Spleen (tissue), 11 donors: ENCODE measurements at regions not wholly inside any gene's neighbourhood (a gene's known extent, or its start where the extent isn't known, plus 50 kb on each side); places are given as distances from the start of the nearest gene placed in this dataset.

Experiments used
- DNase-seq: peaks from one replicate; pipeline ENCODE4 v3.0.0-alpha.2; 2020
- H3K27ac ChIP-seq, 8 donors: fragments of 200-600 bp; sonication (generic) in 7 of 8; 1 replicate in 4 of 8; 2 replicates in 4 of 8; pipeline versions ENCODE4 v1.5.0 to v1.8.0; 2016 to 2021; ENCODE audit warnings: inconsistent platforms in 4 of 8, mild to moderate bottlenecking in 4 of 8, moderate library complexity in 1 of 8
- H3K27me3 ChIP-seq, 7 donors: fragments of 200-600 bp; sonication (generic) in 6 of 7; replicated peaks in 1 of 7; 1 replicate in 4 of 7; 2 replicates in 3 of 7; pipeline versions ENCODE4 v1.5.0 to v1.8.0; 2016 to 2021; ENCODE audit warnings: inconsistent platforms in 3 of 7, mild to moderate bottlenecking in 1 of 7
- H3K36me3 ChIP-seq, 6 donors: fragments of 200-600 bp; sonication (generic) in 5 of 6; 1 replicate in 4 of 6; 2 replicates in 2 of 6; pipeline versions ENCODE4 v1.5.0 to v1.8.0; 2016 to 2021; ENCODE audit warnings: inconsistent platforms in 2 of 6
- H3K4me1 ChIP-seq, 6 donors: fragments of 200-600 bp; sonication (generic) in 5 of 6; 1 replicate in 3 of 6; 2 replicates in 3 of 6; pipeline versions ENCODE4 v1.5.0 to v1.8.0; 2016 to 2021; ENCODE audit warnings: inconsistent platforms in 3 of 6
- H3K4me3 ChIP-seq, 8 donors: fragments of 200-600 bp; sonication (generic) in 7 of 8; 1 replicate in 4 of 8; 2 replicates in 4 of 8; pipeline versions ENCODE4 v1.5.0 to v1.8.0; 2016 to 2021; ENCODE audit warnings: inconsistent platforms in 4 of 8, mild to moderate bottlenecking in 4 of 8, moderate library complexity in 2 of 8
- H3K9me3 ChIP-seq, 8 donors: fragments of 200-600 bp; sonication (generic) in 7 of 8; 1 replicate in 4 of 8; 2 replicates in 4 of 8; pipeline versions ENCODE4 v1.5.0 to v1.8.0; 2016 to 2021; ENCODE audit warnings: inconsistent platforms in 4 of 8
- POLR2A ChIP-seq, 3 donors: fragments of 450-650 bp; IDR thresholded peaks; one replicate each; pipeline ENCODE4 v1.5.1; 2017; ENCODE audit warnings: antibody characterized with exemption in 3 of 3, mild to moderate bottlenecking in 1 of 3
- POLR2AphosphoS5 ChIP-seq, 3 donors: sonication (generic); formaldehyde crosslinking; IDR thresholded peaks; one replicate each; pipeline ENCODE4 v1.5.1; 2017; ENCODE audit warnings: antibody characterized with exemption in 3 of 3
- WGBS, 5 donors: extraction: QIAGEN DNeasy Blood & Tissue Kit in 3 of 5; methylation state at CpG; one replicate each; pipeline versions ENCODE4 v1.1.5 to v1.1.7; 2013 to 2018; 5-methylcytosine and 5-hydroxymethylcytosine counted together
- intact Hi-C: fragments of 100-400 bp; cut with DNase I; formaldehyde crosslinking; loops from one replicate; pipeline ENCODE4 v1.15.0; 2023; ENCODE audit warnings: low total_unique reads
- TF ChIP-seq, protein P1 (sequence below), 11 experiments: fragments of 200-600 bp in 7 of 11; fragments of 450-650 bp in 4 of 11; sonication (generic) in 4 of 11; IDR thresholded peaks in 8 of 11; conservative IDR thresholded peaks in 3 of 11; 1 replicate in 7 of 11; 2 replicates in 4 of 11; pipeline versions ENCODE4 v1.4.0 to v1.8.0; 2016 to 2021; ENCODE audit warnings: antibody characterized with exemption in 11 of 11, inconsistent platforms in 4 of 11, mild to moderate bottlenecking in 1 of 11
- donor health status: healthy with polysubstance abuse.
- donor health status: DM: no; HTN: no; CAD: no; lungs with moderate emphysema.
- donor health status: DM: no; HTN: no; CAD: no.
- donor health status: Bipolar disorder and iron deficiency.
- donor health status: healthy.
- donor health status: DM: no; HTN: no; CAD: no.
- donor health status: DM: yes; HTN: yes; CAD: no.

DNA sequence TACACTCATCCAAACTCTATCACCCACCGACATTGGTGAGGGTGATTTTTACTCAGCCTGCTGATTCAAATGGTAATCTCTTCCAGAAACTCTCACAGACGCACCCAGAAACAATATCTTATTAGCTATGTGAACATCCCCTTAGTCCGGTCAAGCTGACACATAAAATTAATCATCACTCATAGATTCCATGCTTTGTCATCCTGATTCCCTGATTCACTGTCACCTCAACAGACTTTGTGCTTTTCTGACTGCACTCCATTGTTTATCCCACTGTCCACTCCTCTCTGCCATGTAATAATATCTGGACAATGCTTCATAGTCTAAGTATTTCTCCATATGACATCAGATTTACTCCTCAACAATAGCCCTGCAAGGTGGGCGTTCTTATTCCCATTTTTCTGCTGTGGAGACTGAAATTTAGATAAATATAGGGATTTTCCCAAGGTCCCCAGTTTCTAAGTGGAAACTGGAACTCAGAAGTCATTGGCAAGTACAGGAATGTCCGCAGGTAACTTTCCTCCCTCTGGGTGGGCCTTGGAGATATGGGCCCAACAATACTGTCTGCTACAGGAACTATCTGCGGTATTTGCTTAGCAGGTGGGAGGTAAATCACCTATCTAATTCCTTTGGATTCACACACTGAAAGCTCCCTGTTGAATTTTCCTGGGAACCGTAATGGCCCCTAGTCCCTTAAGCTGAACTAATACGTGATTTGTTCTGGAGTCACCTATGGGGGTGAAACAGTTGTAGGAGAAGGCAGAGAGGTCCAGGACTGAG, 228.6 kb upstream of the BCOR start:
- no peak overlapping the region for H3K27ac ChIP-seq
- WGBS, 5 donors: 77 to 96% (median 87%) methylated on average over 7 to 8 of the region's 8 CpGs
- intact Hi-C loops: no loop called here
- DNase-seq: no peak
- TF ChIP-seq POLR2A (IDR thresholded peaks at IDR 0.05): no peak
- TF ChIP-seq POLR2AphosphoS5 (IDR thresholded peaks at IDR 0.05): no peak
- H3K36me3 ChIP-seq: no peaks in the 10 kb centered on the region
- no peaks in the 10 kb centered on the region for H3K4me1 ChIP-seq
- H3K4me3 ChIP-seq: no peak overlapping the region
- peaks cover 0 to 4% (median 0%) of the 10 kb centered on the region in 7 donors for H3K27me3 ChIP-seq
- peaks cover 0 to 4% (median 0%) of the 10 kb centered on the region in 8 donors for H3K9me3 ChIP-seq

DNA sequence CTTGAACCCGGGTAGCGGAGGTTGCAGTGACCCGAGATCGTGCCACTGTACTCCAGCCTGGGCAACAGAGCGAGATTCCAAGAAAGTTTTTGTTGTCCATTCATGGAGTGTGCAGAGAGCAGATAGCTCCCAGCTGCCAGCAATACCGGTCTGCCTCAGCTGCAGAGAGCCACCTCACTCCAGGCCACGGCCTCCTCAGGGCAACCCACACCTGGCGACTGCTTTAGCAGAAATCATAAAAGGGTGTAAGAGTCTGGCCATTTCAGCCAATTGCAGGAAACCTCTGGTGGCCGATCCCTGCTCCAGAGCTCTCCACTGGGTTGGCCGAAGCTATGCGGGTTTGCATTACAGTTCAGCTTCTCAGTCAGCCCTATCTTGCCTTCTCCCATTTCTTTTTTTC, 227.4 kb upstream of the BCOR start:
- Histone ChIP-seq H3K4me1 (no peaks in the 10 kb centered on the region), H3K9me3 (peaks cover 0 to 16% (median 0%) of the 10 kb centered on the region in 8 donors), H3K27me3 (peaks cover 0 to 4% (median 0%) of the 10 kb centered on the region in 7 donors), H3K27ac (no peak overlapping the region), H3K4me3 (no peak overlapping the region), H3K36me3 (no peaks in the 10 kb centered on the region)
- TF ChIP-seq POLR2A (IDR thresholded peaks at IDR 0.05) (no peak), POLR2AphosphoS5 (IDR thresholded peaks at IDR 0.05) (no peak)
- TF ChIP-seq, protein P1, sequence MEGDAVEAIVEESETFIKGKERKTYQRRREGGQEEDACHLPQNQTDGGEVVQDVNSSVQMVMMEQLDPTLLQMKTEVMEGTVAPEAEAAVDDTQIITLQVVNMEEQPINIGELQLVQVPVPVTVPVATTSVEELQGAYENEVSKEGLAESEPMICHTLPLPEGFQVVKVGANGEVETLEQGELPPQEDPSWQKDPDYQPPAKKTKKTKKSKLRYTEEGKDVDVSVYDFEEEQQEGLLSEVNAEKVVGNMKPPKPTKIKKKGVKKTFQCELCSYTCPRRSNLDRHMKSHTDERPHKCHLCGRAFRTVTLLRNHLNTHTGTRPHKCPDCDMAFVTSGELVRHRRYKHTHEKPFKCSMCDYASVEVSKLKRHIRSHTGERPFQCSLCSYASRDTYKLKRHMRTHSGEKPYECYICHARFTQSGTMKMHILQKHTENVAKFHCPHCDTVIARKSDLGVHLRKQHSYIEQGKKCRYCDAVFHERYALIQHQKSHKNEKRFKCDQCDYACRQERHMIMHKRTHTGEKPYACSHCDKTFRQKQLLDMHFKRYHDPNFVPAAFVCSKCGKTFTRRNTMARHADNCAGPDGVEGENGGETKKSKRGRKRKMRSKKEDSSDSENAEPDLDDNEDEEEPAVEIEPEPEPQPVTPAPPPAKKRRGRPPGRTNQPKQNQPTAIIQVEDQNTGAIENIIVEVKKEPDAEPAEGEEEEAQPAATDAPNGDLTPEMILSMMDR (IDR thresholded peaks at IDR 0.05 in 8 of 11, conservative IDR thresholded peaks at IDR 0.05 in 3 of 11): no peak
- WGBS, 5 donors: 90 to 98% (median 94%) methylated on average over 10 to 11 of the region's 11 CpGs
- DNase-seq: no peak
- intact Hi-C loops: no loop called here

DNA sequence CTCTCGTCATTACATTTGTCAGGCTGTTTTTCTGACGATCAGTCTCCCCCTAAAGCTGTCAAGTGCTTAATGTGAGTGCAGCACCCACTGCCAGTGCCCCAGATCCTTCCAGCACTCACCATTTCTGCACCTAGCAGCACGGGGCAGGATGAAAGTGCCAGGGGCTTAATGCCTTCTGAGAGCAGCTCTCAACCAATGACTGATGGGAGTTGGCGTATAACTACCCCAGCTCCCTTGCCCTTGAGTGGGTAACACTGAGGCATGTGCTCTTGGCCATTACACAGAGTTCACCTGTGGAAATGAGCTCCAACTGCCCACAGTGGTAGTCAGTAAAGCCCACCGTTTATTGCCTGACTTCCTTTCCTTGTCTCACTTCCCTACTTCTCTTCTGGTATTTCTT, 226.2 kb upstream of the BCOR start:
- H3K9me3 ChIP-seq: peaks cover 0 to 28% (median 0%) of the 10 kb centered on the region in 8 donors
- no peak for TF ChIP-seq POLR2AphosphoS5 (IDR thresholded peaks at IDR 0.05)
- H3K4me1 ChIP-seq: no peaks in the 10 kb centered on the region
- peaks cover 0 to 4% (median 0%) of the 10 kb centered on the region in 7 donors for H3K27me3 ChIP-seq
- DNase-seq: no peak
- no peak overlapping the region for H3K4me3 ChIP-seq
- no peak overlapping the region for H3K27ac ChIP-seq
- WGBS, 5 donors: 70 to 86% (median 81%) methylated on average over 4 to 5 of the region's 5 CpGs
- no peaks in the 10 kb centered on the region for H3K36me3 ChIP-seq
- intact Hi-C loops: no loop called here

DNA sequence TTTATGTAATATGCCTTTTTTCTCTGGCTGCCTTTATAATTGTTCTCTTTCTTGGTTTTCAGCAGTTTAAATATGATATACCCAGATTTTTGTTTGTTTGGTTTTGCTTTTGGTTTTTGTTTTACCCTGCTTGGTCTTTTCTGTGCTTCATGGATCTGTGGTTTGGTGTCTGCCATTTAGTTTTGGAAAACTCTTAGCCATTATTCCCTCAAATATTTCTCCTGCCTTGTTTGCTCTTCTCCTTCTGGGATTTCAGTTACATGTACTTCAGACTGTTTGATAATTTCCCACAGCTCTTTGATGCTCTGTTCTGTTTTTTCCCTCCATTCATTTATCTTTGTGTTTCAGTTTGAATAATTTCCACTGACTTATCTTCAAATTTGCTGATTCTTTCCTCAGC, 223.1 kb upstream of the BCOR start:
- no peak overlapping the region for H3K27ac ChIP-seq
- TF ChIP-seq POLR2A (IDR thresholded peaks at IDR 0.05) (no peak), POLR2AphosphoS5 (IDR thresholded peaks at IDR 0.05) (no peak)
- TF ChIP-seq, protein P1 (IDR thresholded peaks at IDR 0.05 in 8 of 11, conservative IDR thresholded peaks at IDR 0.05 in 3 of 11): no peak
- H3K4me1 ChIP-seq: no peaks in the 10 kb centered on the region
- H3K27me3 ChIP-seq: no peaks in the 10 kb centered on the region
- DNase-seq: no peak
- H3K4me3 ChIP-seq: no peak overlapping the region
- intact Hi-C loops: no loop called here
- peaks cover 0 to 59% (median 8%) of the 10 kb centered on the region in 8 donors for H3K9me3 ChIP-seq
- H3K36me3 ChIP-seq: no peaks in the 10 kb centered on the region

DNA sequence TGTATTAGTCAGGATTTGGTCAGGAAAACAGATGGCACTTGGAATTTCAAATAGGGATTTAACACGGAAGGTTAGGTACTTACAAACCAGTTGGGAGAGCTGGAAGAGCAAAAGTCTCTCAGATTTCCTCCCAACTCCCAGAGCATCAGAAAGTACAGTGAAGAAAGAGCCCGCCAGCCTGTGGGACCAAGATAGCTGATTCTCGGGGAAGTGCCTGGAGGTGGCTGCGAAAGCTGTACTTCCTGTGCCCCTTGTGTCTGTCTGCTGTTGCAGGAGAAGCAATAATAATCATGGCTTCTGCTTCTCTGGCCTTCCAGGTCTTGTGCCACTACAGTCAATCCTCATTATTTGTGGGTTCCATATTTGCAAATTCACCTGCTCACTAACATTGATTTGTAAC, 221.0 kb upstream of the BCOR start:
- TF ChIP-seq POLR2AphosphoS5 (IDR thresholded peaks at IDR 0.05): no peak
- no peak for TF ChIP-seq POLR2A (IDR thresholded peaks at IDR 0.05)
- TF ChIP-seq, protein P1 (IDR thresholded peaks at IDR 0.05 in 8 of 11, conservative IDR thresholded peaks at IDR 0.05 in 3 of 11): no peak
- no peaks in the 10 kb centered on the region for H3K36me3 ChIP-seq
- H3K9me3 ChIP-seq: peaks cover 0 to 74% (median 9%) of the 10 kb centered on the region in 8 donors
- intact Hi-C loops: no loop called here
- no peaks in the 10 kb centered on the region for H3K27me3 ChIP-seq
- no peak overlapping the region for H3K4me3 ChIP-seq
- no peak overlapping the region for H3K27ac ChIP-seq
- 2 to 49% (median 16%) methylated on average over 4 of the region's 4 CpGs for WGBS, 5 donors
- DNase-seq: no peak
- no peaks in the 10 kb centered on the region for H3K4me1 ChIP-seq
